HG02870 (cell line): ENCODE measurements at regions not wholly inside any gene's neighbourhood (a gene's known extent, or its start where the extent isn't known, plus 50 kb on each side); places are given as distances from the start of the nearest gene placed in this dataset.
"Not testable (repeated sequence)": the region's sequence is repeated elsewhere in the genome, so short reads cannot be mapped to it uniquely, and the experiment has no call there.

Source experiments
- ATAC-seq: cut with Tn5 transposase; IDR thresholded peaks from one replicate; pipeline ENCODE4 v1.9.1; 2021; ENCODE audit warnings: mild to moderate bottlenecking, moderate library complexity; ENCODE audit not compliant: unreplicated experiment

DNA sequence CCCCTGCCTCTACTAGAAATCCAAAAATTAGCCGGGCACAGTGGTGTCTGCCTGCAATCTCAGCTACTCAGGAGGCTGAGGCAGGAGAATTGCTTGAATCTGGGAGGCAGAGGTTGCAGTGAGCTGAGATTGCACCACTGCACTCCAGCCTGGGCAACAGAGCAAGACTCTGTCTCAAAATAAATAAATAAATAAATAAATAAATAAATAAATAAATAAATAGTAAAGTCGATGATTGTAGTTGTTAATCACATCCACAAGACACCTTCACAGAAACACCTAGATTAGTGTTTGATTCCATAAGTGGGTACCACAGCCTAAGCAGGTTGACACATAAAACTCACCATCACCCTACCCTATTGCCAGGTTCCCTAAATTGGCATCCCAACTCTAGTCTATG is 1199.0 kb downstream of the TYW1 start:
- ATAC-seq, result not testable (repeated sequence)

DNA sequence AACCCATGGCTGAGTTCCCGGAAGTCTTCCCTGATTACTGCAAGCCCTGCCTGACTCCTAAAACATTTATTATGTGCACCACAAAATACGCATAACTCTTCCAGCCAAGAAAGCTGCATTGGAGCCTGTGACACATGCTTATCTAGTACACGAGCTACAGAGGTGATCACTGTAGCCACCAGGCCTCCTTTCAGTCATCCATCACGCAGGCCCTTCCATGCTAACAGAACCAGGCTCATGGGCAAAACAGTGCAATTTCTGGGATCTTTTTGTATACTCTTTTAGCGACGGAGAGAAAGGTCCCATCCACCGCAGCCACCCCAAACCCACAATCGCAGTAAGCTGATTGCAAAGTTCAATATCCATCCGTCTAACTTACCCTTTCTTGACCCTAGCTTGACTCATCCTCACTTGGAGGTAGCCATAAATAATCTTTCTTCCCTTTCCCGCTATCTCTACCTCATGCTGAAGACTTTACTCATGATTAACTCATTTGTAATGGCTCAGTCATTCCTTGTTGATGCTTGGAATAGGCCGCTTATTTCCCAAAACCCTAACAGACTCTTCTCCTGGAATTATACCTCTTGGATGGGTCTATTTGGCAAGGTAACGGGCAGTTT is 1203.5 kb downstream of the TYW1 start:
- ATAC-seq, result no peak

DNA sequence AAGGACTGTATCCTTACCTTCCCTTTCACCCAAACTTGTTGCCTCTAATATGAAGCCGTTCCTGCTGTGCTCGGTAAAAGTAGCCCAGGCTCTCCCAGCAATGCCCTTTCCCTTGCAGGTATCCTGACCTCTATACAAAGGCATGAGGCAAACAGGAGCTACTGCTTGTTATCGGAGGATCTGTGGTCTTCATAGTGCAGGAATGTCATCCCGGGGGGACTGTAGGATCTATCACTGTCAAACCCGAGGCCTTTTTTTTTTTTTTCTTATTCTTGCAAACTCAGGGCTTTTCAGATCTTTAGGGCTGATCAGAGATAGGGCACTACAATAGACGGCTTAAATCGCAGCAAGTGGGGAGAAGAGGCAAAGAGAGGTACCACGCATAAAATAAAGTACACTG is 1206.6 kb downstream of the TYW1 start:
- no peak for ATAC-seq

DNA sequence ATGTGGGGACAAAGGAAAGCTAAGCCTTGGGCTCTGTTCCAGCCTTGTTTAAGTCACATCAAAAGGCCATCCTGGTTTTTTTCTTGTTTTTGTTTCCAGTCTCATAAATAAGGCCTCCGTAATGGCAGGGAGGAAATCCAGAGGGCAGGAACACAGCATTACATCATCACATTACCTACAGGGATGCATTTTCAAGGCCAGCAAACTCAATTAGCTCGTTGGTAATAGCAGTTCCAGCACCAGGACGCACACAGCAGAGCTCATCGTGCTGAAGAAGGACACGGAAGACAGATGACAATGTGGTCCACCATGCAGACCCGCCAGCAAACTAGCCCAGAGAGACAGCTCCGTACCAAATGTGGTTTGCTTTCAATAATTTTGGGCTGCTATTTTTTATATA is 1209.2 kb downstream of the TYW1 start:
- no peak for ATAC-seq

DNA sequence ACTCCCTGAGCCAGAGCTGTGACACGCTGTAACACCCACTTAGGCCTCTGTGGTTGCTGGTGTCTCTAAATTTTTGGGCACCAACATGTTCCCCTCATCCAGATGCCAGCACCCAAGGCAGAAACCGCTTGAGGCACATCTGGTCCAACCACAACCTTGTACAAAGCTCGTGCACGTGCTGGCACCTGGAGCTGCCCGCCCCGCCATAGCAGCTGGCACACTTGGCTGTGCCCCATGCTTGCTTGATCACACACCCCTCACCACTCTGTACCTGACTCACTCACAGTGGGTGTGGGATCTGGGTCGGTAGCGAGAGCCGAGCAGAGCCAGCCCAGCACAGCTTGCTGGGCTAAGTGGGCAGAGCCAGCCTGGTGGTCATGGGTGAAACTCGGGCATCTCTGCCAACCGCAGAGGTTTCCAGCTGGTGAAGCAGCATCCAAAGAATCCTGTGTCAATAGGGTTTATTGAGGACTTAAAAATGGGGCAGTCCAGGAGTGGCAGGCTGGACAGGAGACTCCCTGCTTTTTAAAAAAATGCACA is 1210.4 kb downstream of the TYW1 start:
- ATAC-seq, result no peak

DNA sequence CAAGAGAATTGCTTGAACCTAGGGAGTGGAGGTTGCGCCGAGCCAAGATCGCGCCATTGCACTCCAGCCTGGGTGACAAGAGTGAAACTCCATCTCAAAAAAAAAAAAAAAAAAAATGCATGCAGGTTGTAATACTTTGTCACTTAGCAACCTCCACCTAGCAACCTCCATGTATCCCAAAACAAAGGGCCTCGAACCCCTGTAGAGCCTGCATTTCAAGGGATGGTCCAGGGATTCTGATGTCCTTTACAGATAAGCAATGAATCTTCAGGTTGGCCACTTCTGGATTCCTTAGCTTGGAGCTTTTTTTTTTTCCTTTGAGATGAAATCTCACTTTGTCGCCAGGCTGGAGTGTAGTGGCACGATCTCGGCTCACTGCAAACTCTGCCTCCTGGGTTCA is 1211.0 kb downstream of the TYW1 start:
- ATAC-seq, result no peak

DNA sequence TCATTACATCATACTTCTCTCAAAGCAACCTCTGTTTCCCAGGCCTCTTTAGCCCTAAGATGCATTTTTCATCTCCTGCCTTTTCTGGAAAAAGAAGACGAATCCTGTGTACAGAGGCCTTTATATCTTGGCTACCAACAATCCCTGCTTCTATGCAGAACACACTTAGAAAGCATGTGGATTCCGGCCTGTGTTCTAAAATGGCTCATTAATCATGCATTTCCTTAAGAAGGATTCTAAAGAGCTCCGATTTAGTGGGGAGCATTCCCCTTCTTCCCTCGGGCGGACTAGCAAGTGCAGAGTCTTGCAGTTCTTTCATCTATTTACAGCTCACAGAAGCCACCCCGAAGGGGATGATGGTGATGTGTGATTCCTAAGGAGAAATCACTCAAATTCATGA is 1212.9 kb downstream of the TYW1 start:
- no peak for ATAC-seq

DNA sequence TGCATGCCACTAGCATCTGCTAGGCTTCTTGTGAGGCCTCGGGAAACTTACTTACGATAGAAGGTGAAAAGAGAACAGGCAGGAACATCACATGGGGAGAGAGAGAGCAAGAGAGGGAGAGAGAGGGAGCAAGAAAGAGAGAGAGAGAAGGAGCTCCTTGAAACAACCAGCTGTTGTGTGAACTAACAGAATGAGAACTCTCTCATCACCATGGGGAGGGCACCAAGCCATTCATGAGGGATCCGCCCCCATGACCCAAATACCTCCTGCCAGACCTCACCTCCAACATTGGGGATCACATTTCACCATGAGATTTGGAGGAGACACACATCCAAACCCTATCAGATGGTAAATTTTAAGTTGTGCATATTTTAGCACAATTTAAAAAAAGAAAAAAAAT is 1217.2 kb downstream of the TYW1 start:
- ATAC-seq, result no peak

DNA sequence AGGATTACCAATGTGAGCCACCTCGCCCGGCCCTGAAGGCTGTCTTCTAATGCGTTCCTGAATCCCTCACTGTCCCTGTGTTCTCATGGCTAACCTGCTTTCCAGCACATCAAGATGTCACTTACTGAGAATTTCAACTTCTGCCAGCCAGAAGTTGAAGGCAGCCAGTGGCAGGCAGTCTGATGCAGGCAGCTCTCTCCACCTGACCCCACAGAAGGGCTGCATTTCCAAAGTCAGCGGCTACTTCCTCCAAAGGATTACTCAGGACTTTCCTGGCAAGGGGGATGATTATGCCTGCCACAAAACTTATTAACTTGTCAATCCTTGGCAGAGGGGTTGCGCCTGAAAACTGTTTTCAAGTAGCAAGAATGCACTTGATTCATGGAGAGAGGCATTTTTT is 1219.4 kb downstream of the TYW1 start:
- ATAC-seq, result no peak

DNA sequence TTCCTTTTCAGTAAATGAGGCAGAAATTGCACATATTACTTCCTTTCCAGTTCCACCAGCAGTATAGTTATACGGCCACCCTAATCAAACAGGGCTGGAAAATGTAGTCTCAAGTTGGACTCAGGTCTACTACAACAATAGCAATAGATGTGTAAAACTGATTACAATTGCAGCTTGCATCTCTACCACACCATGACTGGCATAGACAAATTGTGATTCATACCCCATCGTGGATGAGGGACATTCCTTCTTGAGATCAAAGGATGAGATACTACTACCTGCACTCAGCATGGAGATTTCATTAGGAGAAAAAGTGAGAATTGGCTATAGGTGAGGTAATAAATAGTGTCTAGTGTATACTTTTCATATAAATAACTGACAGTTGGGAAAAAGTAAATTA is 1220.8 kb downstream of the TYW1 start:
- ATAC-seq, result no peak

DNA sequence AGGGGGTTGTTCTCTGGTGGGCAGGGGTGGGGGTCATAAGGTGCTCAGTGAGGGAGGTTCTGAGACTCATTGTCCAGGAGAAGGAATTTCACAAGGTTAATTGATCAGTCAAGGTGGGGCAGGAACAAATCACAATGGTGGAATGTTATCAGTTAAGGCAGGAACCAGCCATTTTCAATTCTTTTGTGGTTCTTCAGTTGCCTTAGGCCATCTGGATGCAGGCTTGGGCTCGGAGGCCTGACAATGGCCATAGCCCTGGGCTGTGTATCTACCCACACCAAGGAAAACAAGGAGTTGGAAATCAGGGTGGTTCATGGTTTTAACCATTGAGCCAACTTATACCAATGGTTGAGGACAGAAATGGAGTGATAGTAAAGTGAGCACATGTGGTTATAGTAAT is 1221.8 kb downstream of the TYW1 start:
- no peak for ATAC-seq

DNA sequence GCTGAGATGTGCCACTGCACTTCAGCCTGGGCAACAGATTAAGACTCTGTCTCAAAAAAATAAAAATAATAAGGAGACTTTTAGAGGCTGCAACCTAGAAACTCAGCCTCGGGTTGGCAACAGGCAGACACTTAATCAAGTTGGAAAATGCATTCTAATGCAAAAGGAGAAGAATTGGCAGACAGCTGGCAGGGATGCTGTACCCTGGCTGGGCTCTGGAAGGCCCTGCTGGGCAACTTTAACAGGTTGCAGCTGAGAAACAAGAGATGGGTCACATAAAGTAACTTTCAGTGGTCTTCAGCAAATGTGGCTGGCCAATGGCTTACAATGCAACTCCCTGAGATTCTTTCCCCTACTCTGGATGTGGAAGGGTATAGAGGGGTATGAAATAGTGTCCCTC is 1225.7 kb downstream of the TYW1 start:
- ATAC-seq, result no peak

DNA sequence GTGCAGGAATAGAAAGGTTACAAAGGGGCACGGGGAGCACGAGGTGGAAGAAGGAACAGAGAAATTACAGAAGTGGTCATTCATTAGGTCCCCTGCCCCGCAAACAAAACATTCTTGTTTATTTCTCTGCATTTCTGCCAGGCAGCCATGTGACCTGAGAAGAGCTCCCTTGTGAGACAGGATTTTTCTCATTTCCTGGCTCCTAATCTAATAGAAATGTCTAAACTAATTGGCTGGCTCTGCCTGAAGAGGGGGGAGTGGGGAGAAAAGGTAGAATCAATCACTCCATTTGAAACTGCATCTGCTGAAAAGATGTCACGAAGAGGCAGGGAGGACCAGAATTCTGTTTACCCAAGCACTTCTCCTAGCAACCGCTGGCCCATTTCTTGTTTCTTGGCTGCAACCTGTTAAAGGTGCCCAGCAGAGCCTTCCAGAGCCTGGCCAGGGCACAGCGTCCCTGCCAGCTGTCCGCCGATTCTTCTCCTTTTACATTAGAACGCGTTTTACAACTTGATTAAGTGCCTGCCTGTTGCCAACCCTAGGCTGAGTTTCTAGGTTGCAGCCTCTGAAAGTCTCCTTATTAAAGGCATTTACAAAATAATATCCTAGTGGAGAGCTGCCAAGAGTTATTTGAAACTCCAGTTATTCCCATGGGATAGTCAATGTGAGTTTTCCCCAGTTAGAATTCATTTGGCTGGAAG is 1227.6 kb downstream of the TYW1 start:
- ATAC-seq, result no peak

DNA sequence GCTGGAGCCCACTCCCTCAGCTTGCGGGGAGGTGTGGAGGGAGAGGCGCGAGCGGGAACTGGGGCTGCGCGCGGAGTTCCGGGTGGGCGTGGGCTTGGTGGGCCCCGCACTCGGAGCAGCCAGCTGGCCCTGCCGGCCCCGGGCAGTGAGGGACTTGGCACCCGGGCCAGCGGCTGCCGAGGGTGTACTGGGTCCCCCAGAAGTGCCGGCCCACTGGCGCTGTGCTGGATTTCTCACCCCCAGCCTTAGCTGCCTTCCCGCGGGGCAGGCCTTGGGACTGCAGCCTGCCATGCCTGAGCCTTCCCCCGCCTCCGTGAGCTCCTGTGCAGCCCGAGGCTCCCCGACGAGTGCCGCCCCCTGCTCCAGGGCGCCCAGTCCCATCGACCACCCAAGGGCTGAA is 1234.4 kb downstream of the TYW1 start:
- ATAC-seq, result not testable (repeated sequence)

DNA sequence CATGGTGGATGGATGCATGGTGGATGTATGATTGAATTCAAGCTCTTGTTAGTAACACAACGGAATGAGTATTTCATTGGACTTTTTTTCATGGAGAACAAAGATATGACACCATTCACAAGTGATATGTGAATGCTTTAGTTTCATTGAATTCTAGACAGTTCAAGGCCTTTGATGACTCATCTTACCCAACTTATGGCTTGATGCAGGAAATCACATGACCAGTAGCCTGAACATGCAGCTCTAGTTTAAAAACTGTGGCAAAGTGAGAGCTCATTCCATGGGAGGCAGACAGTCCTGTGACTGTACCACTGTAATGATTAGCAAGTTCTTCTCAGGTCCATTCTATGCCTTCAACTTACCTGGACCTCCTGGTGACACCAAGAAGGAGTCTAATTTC is 1239.3 kb downstream of the TYW1 start:
- no peak for ATAC-seq

DNA sequence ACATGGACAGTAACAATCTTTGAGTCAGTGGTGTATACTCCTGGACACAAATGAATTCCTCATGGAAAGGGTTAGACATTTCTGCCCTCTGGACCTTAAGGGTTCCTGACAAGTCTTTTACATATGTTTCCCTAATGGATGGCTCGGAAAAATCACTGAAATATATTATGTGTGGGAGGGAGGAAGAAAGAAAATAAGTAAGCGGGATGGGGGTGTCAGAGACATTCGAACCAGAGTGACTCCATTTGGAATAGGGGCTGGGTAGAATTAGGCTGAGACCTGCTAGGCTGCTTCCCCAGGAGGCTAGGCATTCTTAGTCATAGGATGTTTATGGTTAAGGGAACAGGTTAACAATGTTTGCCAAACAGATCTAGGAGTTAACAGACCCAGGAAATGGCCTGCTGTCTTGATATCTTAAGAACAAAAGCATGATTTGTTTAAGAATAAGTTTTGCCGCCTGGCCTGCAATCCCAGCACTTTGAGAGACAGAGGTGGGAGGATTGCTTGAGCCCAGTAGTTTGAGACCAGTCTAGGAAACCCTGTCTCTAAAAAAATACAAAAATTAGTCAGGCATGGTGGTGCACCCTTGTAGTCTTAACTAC is 1241.7 kb downstream of the TYW1 start:
- no peak for ATAC-seq

DNA sequence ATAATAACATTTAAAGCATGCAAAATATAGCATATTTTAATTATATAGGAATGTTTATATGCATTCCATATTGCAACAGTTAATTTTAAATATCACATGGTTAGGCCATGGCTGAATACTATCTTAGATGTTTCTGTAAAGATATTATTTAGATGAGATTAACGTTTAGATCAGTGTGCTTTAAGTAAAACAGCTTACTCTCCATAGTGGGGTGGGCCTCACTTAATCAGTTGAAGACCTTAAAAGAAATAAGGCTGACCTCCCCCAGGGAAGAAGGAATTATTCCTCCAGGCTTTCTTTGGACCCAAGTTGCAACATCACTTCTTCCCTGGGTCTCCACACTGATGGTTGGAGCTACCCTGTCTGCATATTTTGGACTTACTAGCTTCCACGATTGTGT is 1246.5 kb downstream of the TYW1 start:
- no peak for ATAC-seq

DNA sequence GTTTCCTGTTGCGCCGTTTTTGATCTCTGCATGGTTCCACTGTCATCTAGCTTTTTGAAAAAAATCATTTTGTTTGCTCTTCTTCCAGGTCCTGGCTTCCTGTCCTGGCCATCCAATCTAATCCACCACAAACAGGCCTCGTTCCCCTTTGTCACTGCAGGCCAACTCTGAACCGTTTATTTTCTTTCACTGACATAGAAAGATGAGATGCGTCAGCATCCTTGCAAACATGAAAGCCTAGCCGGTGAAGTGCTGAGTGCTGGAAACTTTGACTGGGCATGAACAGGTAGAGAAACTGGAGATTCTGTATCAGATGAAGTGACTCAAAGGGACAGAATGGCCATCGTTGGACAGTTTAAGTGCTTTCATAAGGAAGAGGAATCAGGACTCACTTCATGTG is 1247.8 kb downstream of the TYW1 start:
- ATAC-seq, result no peak

DNA sequence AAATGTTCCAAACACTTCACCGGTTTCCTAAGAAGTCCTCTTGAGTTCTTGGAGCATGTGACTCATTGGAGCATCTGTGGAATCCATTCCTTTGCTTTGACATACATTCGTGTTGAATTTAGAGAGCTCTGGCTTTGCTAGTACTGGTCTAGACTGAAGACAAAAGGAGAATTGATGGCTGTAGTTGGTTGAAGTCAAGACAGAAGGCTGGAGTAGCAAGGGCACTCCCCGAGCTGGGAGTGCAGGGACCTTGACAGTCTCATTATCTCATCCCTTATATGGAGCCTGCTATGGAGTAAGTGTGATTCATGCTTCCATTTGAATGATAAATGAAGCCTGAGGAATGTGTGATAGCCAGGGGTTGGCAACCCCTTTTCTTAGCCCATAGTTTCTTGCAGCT is 1249.1 kb downstream of the TYW1 start:
- ATAC-seq, result no peak

DNA sequence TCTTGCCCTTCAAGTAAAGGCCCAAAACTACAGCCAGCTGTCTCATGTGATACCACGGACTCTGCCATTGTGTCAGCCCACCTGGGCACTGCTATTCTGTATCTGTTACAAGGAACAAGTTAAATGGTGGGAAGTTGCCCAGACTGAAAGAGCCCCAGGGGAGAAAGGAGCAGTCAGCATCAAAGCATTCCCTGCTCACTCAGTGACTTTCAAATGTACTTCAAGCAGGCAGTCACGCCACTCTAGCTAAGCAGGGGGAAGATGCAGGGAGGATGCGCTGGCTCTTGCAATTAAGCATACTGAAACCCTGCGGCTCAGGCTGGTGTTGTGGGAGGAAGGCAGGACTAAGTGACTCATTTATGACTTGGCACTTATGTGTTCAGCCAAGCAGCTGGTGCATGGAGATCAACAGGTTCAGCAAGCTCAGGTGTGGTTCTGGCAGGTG is 1249.6 kb downstream of the TYW1 start:
- no peak for ATAC-seq

DNA sequence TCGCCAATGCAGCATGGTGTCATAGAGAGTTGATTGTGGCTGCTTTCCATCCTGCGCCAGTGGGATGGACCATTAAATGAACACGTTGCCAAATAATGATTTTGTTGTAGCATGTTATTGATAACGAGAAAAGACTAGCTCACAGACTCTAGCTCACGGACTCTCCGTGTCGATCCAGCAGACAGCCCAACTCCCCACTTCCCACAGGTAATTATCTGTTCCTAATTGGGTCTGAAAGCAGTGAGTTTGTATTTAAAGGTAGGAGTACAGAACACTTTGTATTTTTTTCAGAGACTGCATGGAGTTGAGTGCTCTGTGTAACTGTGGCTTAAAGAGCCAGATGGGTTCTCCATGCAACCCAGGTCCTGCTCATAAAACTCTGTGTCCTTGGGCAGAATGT is 1250.5 kb downstream of the TYW1 start:
- no peak for ATAC-seq

DNA sequence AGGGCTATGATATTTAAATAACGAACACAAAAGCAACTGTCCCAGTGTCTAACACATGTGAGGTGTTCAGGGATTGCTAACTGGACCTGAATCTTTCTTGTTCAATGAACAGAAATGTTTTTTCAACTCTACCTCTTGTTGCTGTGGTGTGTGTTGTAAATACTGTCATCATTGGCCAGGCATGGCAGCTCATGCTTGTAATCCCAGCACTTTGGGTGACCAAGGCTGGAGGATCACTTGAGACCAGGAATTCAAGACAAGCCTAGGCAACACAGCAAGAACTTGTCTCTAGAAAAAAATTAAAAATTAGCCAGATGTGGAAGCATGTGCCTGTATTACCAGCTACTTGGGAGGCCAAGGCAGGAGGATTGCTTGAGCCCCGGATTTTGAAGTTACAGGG is 1250.9 kb downstream of the TYW1 start:
- no peak for ATAC-seq
